NOMO-1 treated with DMSO at 0.1 percent for 48 hours (cell line): ENCODE measurements at regions not wholly inside any gene's neighbourhood (a gene's known extent, or its start where the extent isn't known, plus 50 kb on each side); places are given as distances from the start of the nearest gene placed in this dataset.

Source experiments
- DNase-seq: peaks from one replicate; lab custom pipeline; 2025; ENCODE audit not compliant: unreplicated experiment; lab: John Stamatoyannopoulos, UW

GRCh38 chr5:110064603-110065268 is 375.0 kb downstream of the MAN2A1 start:
- no peak for DNase-seq

GRCh38 chr5:110070836-110071235 is 381.1 kb downstream of the MAN2A1 start:
- DNase-seq, result no peak

- DNase-seq, result no peak
These were observed 382.9 kb downstream of the MAN2A1 start for GRCh38 chr5:110072651-110073050.

- DNase-seq, result no peak
These were observed 383.8 kb downstream of the MAN2A1 start for GRCh38 chr5:110073534-110073933.

GRCh38 chr5:110075656-110076055 is 385.9 kb downstream of the MAN2A1 start:
- DNase-seq, result no peak

- DNase-seq, result no peak
These were observed 387.4 kb downstream of the MAN2A1 start for GRCh38 chr5:110077147-110077546.

GRCh38 chr5:110082194-110082593 is 392.5 kb downstream of the MAN2A1 start:
- DNase-seq, result no peak

- DNase-seq, result no peak
These were observed 393.1 kb downstream of the MAN2A1 start for GRCh38 chr5:110082863-110083262.

GRCh38 chr5:110085826-110086225 is 396.1 kb downstream of the MAN2A1 start:
- no peak for DNase-seq

- no peak for DNase-seq
These were observed 397.1 kb downstream of the MAN2A1 start for GRCh38 chr5:110086658-110087388.

- DNase-seq, result no peak
These were observed 398.1 kb downstream of the MAN2A1 start for GRCh38 chr5:110087829-110088228.

GRCh38 chr5:110088676-110089436 is 399.1 kb downstream of the MAN2A1 start:
- DNase-seq, result no peak

- no peak for DNase-seq
These were observed 403.4 kb downstream of the MAN2A1 start for GRCh38 chr5:110092955-110093785.

GRCh38 chr5:110094109-110094508 is 404.4 kb downstream of the MAN2A1 start:
- no peak for DNase-seq

GRCh38 chr5:110094548-110094947 is 404.8 kb downstream of the MAN2A1 start:
- DNase-seq, result no peak

- no peak for DNase-seq
These were observed 406.7 kb downstream of the MAN2A1 start for GRCh38 chr5:110096419-110096818.

GRCh38 chr5:110099572-110099971 is 409.8 kb downstream of the MAN2A1 start:
- no peak for DNase-seq

GRCh38 chr5:110103081-110103480 is 413.4 kb downstream of the MAN2A1 start:
- no peak for DNase-seq

GRCh38 chr5:110104060-110104725 is 414.5 kb downstream of the MAN2A1 start:
- no peak for DNase-seq
